Thyroid gland (tissue), 4 donors: ENCODE measurements at regions not wholly inside any gene's neighbourhood (a gene's known extent, or its start where the extent isn't known, plus 50 kb on each side); places are given as distances from the start of the nearest gene placed in this dataset.

Experiments used
- DNase-seq, 2 donors: peaks; one replicate each; pipeline ENCODE4 v3.0.0-alpha.2; 2019
- H3K27ac ChIP-seq, 3 donors: fragments of 200-600 bp; sonication (generic); 1 replicate in 2 of 3; 2 replicates in 1 of 3; pipeline ENCODE4 v1.5.1; 2016 to 2019; ENCODE audit warnings: mild to moderate bottlenecking in 1 of 3, moderate library complexity in 1 of 3
- H3K27me3 ChIP-seq: fragments of 200-600 bp; sonication (generic); one replicate; pipeline ENCODE4 v1.5.1; 2019
- H3K36me3 ChIP-seq, 2 donors: fragments of 200-600 bp; sonication (generic); one replicate each; pipeline ENCODE4 v1.5.1; 2016 to 2019
- H3K4me1 ChIP-seq, 2 donors: fragments of 200-600 bp; sonication (generic); one replicate each; pipeline ENCODE4 v1.5.1; 2017 to 2019
- H3K4me3 ChIP-seq, 3 donors: fragments of 200-600 bp; sonication (generic); replicated peaks in 1 of 3; 1 replicate in 2 of 3; 2 replicates in 1 of 3; pipeline ENCODE4 v1.5.1; 2016; ENCODE audit warnings: mild to moderate bottlenecking in 1 of 3
- H3K9me3 ChIP-seq: fragments of 200-600 bp; sonication (generic); one replicate; pipeline ENCODE4 v1.5.1; 2017
- CTCF ChIP-seq, 6 experiments: fragments of 200-600 bp in 3 of 6; fragments of 450-650 bp in 3 of 6; sonication (generic) in 3 of 6; IDR thresholded peaks; one replicate each; pipeline ENCODE4 v1.5.1; 2016 to 2019; ENCODE audit warnings: antibody characterized with exemption in 6 of 6, mild to moderate bottlenecking in 2 of 6, inconsistent platforms in 1 of 6, moderate library complexity in 1 of 6
- POLR2A ChIP-seq, 2 donors: fragments of 450-650 bp; IDR thresholded peaks; one replicate each; pipeline ENCODE4 v1.6.1; 2017; ENCODE audit warnings: antibody characterized with exemption in 2 of 2, mild to moderate bottlenecking in 2 of 2, moderate library complexity in 1 of 2
- WGBS, 2 donors: methylation state at CpG; one replicate each; pipeline ENCODE4 v1.1.5; 2017; 5-methylcytosine and 5-hydroxymethylcytosine counted together
- intact Hi-C: fragments of 100-400 bp; cut with DNase I; formaldehyde crosslinking; loops from one replicate; pipeline ENCODE4 v1.15.1; 2023

- no peak for TF ChIP-seq POLR2A (IDR thresholded peaks at IDR 0.05)
- TF ChIP-seq CTCF (IDR thresholded peaks at IDR 0.05) = peak; percentile 26 to 62 (median 44)
- DNase-seq = peak; percentile 46 to 47
- H3K27ac ChIP-seq = no peak overlapping the region
These were observed 120.2 kb upstream of the CTTNBP2 start for GRCh38 chr7:117993377-117994003.

GRCh38 chr7:117995850-117996650 is 122.8 kb upstream of the CTTNBP2 start:
- no peak overlapping the region for H3K27ac ChIP-seq
- H3K27me3 ChIP-seq = no peaks in the 10 kb centered on the region
- TF ChIP-seq POLR2A (IDR thresholded peaks at IDR 0.05) (no peak), CTCF (IDR thresholded peaks at IDR 0.05) (no peak)
- no peaks in the 10 kb centered on the region for H3K36me3 ChIP-seq
- H3K9me3 ChIP-seq = no peaks in the 10 kb centered on the region
- H3K4me3 ChIP-seq = no peak overlapping the region
- intact Hi-C loops = no loop called here
- no peaks in the 10 kb centered on the region for H3K4me1 ChIP-seq
- DNase-seq = no peak
- WGBS, 2 donors = 89 to 92% methylated on average over 8 of the region's 8 CpGs

More at GRCh38 chr7:117993377-117994003, 120.2 kb upstream of the CTTNBP2 start:
- Histone ChIP-seq H3K9me3 (no peaks in the 10 kb centered on the region), H3K36me3 (no peaks in the 10 kb centered on the region), H3K27me3 (no peaks in the 10 kb centered on the region), H3K4me1 (no peaks in the 10 kb centered on the region), H3K4me3 (no peak overlapping the region)
- intact Hi-C loops = no loop called here

- Histone ChIP-seq H3K4me1 (no peaks in the 10 kb centered on the region), H3K4me3 (no peak overlapping the region), H3K27me3 (no peaks in the 10 kb centered on the region), H3K27ac (no peak overlapping the region), H3K9me3 (no peaks in the 10 kb centered on the region), H3K36me3 (no peaks in the 10 kb centered on the region)
- intact Hi-C loops = no loop called here
- TF ChIP-seq POLR2A (IDR thresholded peaks at IDR 0.05) (no peak), CTCF (IDR thresholded peaks at IDR 0.05) (no peak)
- DNase-seq = no peak
- WGBS, 2 donors = 84 to 86% methylated on average over 7 of the region's 7 CpGs
These were observed 124.9 kb upstream of the CTTNBP2 start for GRCh38 chr7:117997862-117998825.

GRCh38 chr7:118000480-118001202 is 127.4 kb upstream of the CTTNBP2 start:
- Histone ChIP-seq H3K27me3 (no peaks in the 10 kb centered on the region), H3K9me3 (no peaks in the 10 kb centered on the region), H3K4me1 (no peaks in the 10 kb centered on the region), H3K27ac (no peak overlapping the region), H3K4me3 (no peak overlapping the region), H3K36me3 (no peaks in the 10 kb centered on the region)
- WGBS, 2 donors = 75 to 82% methylated on average over 6 of the region's 6 CpGs
- DNase-seq = no peak
- intact Hi-C loops = no loop called here
- TF ChIP-seq CTCF (IDR thresholded peaks at IDR 0.05) (no peak), POLR2A (IDR thresholded peaks at IDR 0.05) (no peak)
